HG02798 (cell line): ENCODE measurements at regions not wholly inside any gene's neighbourhood (a gene's known extent, or its start where the extent isn't known, plus 50 kb on each side); places are given as distances from the start of the nearest gene placed in this dataset.
"Not testable (repeated sequence)": the region's sequence is repeated elsewhere in the genome, so short reads cannot be mapped to it uniquely, and the experiment has no call there.

Experiments used
- ATAC-seq: cut with Tn5 transposase; IDR thresholded peaks from one replicate; pipeline ENCODE4 v1.9.1; 2021; ENCODE audit warnings: mild to moderate bottlenecking; ENCODE audit not compliant: unreplicated experiment, poor library complexity

- no peak for ATAC-seq
Observed at GRCh38 chr5:174527916-174528540, 196.4 kb upstream of the MSX2 start.

GRCh38 chr5:174528821-174529544, 195.4 kb upstream of the MSX2 start:
- no peak for ATAC-seq

GRCh38 chr5:174529925-174530681, 194.3 kb upstream of the MSX2 start:
- ATAC-seq: no peak

GRCh38 chr5:174531782-174532191, 192.6 kb upstream of the MSX2 start:
- no peak for ATAC-seq

GRCh38 chr5:174532455-174533453, 191.6 kb upstream of the MSX2 start:
- no peak for ATAC-seq

GRCh38 chr5:174533751-174534241, 190.6 kb upstream of the MSX2 start:
- ATAC-seq: no peak

- no peak for ATAC-seq
Observed at GRCh38 chr5:174535669-174536068, 188.7 kb upstream of the MSX2 start.

- ATAC-seq: not testable (repeated sequence)
Observed at GRCh38 chr5:174539823-174540222, 184.6 kb upstream of the MSX2 start.

- no peak for ATAC-seq
Observed at GRCh38 chr5:174542037-174542436, 182.3 kb upstream of the MSX2 start.

GRCh38 chr5:174542471-174542870, 181.9 kb upstream of the MSX2 start:
- no peak for ATAC-seq

- no peak for ATAC-seq
Observed at GRCh38 chr5:174545926-174546325, 178.5 kb upstream of the MSX2 start.

GRCh38 chr5:174547814-174548213, 176.6 kb upstream of the MSX2 start:
- ATAC-seq: no peak

GRCh38 chr5:174549254-174549653, 175.1 kb upstream of the MSX2 start:
- ATAC-seq: no peak

GRCh38 chr5:174550026-174550425, 174.4 kb upstream of the MSX2 start:
- ATAC-seq: no peak

- no peak for ATAC-seq
Observed at GRCh38 chr5:174552428-174552827, 172.0 kb upstream of the MSX2 start.

- no peak for ATAC-seq
Observed at GRCh38 chr5:174553556-174553955, 170.8 kb upstream of the MSX2 start.

- no peak for ATAC-seq
Observed at GRCh38 chr5:174555726-174556125, 168.7 kb upstream of the MSX2 start.

GRCh38 chr5:174556756-174557155, 167.6 kb upstream of the MSX2 start:
- no peak for ATAC-seq

GRCh38 chr5:174558190-174558589, 166.2 kb upstream of the MSX2 start:
- ATAC-seq: no peak

GRCh38 chr5:174559141-174559540, 165.2 kb upstream of the MSX2 start:
- no peak for ATAC-seq
